SU-DHL-6 (cell line): ENCODE measurements at regions not wholly inside any gene's neighbourhood (a gene's known extent, or its start where the extent isn't known, plus 50 kb on each side); places are given as distances from the start of the nearest gene placed in this dataset.

Experiments
- EZH2phosphoT487 ChIP-seq: fragments of 200-600 bp; sonication (generic), shearing (Covaris generic); conservative IDR thresholded peaks from 2 replicates; pipeline ENCODE4 v1.6.1; 2018; ENCODE audit warnings: mild to moderate bottlenecking, antibody characterized with exemption, low read length, moderate library complexity, mixed read lengths
- TF ChIP-seq, protein P1 (sequence below): fragments of 200-600 bp; sonication (generic); IDR thresholded peaks from one replicate; pipeline ENCODE4 v1.5.1; 2017; ENCODE audit warnings: antibody characterized with exemption, mild to moderate bottlenecking, low read length, moderate library complexity; ENCODE audit not compliant: insufficient read depth, poor library complexity, severe bottlenecking

DNA sequence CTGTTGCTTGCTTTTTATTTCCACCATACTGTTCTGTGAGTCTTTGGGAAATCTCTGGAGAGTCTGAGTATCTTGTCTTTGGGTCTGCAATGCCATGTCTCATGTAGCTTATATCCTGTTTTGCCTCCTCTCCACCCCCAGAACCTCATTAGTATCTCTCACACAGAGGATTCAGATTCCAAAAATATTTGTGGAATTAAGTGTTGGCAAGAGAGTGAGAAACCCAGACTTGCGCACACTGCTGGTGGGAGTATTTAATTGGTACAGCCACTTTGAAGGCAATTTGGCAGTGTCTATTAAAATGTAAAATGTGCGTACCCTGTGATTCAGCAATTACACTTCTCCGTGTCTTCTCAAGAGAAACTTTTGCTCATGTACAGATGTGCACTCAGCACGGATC is 68.6 kb downstream of the ZNF621 start:
- TF ChIP-seq, protein P1, sequence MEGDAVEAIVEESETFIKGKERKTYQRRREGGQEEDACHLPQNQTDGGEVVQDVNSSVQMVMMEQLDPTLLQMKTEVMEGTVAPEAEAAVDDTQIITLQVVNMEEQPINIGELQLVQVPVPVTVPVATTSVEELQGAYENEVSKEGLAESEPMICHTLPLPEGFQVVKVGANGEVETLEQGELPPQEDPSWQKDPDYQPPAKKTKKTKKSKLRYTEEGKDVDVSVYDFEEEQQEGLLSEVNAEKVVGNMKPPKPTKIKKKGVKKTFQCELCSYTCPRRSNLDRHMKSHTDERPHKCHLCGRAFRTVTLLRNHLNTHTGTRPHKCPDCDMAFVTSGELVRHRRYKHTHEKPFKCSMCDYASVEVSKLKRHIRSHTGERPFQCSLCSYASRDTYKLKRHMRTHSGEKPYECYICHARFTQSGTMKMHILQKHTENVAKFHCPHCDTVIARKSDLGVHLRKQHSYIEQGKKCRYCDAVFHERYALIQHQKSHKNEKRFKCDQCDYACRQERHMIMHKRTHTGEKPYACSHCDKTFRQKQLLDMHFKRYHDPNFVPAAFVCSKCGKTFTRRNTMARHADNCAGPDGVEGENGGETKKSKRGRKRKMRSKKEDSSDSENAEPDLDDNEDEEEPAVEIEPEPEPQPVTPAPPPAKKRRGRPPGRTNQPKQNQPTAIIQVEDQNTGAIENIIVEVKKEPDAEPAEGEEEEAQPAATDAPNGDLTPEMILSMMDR = no peak
- no peak for TF ChIP-seq EZH2phosphoT487
